ENCODE measurements at regions not wholly inside any gene's neighbourhood (a gene's known extent, or its start where the extent isn't known, plus 50 kb on each side); places are given as distances from the start of the nearest gene placed in this dataset.
A peak's percentile ranks its signal among the peaks of the same experiment; 100 is the strongest.

- DNase-seq, result no peak
- H3K27me3 Mint-ChIP-seq (ENCODE audit: insufficient read depth), result peaks cover 3% of the 10 kb centered on the region
- 88 to 100% methylated on average over 2 to 3 of the region's 3 CpGs for WGBS, 2 experiments (ENCODE audit: insufficient coverage in 1 of 2, insufficient read length in 1 of 2)
- no peaks in the 10 kb centered on the region for H3K9me3 ChIP-seq (ENCODE audit: control insufficient read depth, low read length)
- no peaks in the 10 kb centered on the region for H3K36me3 Mint-ChIP-seq (ENCODE audit: low read depth)
- H3K4me1 Mint-ChIP-seq, result no peaks in the 10 kb centered on the region
- H3K4me3 ChIP-seq (ENCODE audit: low read length), result no peak overlapping the region
- TF ChIP-seq, protein P1, sequence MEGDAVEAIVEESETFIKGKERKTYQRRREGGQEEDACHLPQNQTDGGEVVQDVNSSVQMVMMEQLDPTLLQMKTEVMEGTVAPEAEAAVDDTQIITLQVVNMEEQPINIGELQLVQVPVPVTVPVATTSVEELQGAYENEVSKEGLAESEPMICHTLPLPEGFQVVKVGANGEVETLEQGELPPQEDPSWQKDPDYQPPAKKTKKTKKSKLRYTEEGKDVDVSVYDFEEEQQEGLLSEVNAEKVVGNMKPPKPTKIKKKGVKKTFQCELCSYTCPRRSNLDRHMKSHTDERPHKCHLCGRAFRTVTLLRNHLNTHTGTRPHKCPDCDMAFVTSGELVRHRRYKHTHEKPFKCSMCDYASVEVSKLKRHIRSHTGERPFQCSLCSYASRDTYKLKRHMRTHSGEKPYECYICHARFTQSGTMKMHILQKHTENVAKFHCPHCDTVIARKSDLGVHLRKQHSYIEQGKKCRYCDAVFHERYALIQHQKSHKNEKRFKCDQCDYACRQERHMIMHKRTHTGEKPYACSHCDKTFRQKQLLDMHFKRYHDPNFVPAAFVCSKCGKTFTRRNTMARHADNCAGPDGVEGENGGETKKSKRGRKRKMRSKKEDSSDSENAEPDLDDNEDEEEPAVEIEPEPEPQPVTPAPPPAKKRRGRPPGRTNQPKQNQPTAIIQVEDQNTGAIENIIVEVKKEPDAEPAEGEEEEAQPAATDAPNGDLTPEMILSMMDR (conservative IDR thresholded peaks at IDR 0.05), result no peak
- no peak overlapping the region for H3K9ac ChIP-seq (ENCODE audit: extremely low read depth, low read length, poor library complexity, severe bottlenecking)
- H3K4me1 ChIP-seq (ENCODE audit: control insufficient read depth, insufficient read depth, low read length), result no peaks in the 10 kb centered on the region
- no peaks in the 10 kb centered on the region for H3K9me3 Mint-ChIP-seq
- no peak overlapping the region for H3K4me3 Mint-ChIP-seq
- H3K27me3 ChIP-seq (ENCODE audit: control insufficient read depth, insufficient read depth, low read length, poor library complexity, severe bottlenecking), result no peaks in the 10 kb centered on the region
- no peak overlapping the region for H3K27ac ChIP-seq (ENCODE audit: low read depth, low read length)
- H3K27ac Mint-ChIP-seq, result no peak overlapping the region
- no peaks in the 10 kb centered on the region for H3K36me3 ChIP-seq (ENCODE audit: control insufficient read depth, insufficient read depth, low read length)
Observed at GRCh38 chr10:25694971-25695370, 239.1 kb upstream of the MYO3A start.

DNA sequence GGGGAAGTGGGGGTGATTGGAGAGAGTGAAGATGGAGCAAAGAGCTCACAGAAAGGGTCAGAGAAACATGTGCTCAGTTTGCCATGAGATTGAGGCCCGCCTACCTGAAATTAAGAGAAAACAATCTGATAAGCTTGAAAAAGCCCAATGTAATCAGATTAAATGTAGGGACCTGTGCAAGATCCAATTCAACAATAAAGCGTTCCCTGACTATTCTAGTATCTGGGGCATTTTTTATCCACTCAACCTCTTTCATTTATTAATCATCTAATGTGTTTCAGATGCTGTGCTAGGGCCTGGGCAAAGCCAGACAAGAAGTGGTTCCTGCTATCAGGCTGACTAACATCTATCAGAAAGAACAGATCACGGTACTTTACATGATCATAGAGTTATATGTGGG, 238.4 kb upstream of the MYO3A start:
- H3K27me3 ChIP-seq (ENCODE audit: control insufficient read depth, insufficient read depth, low read length, poor library complexity, severe bottlenecking), result no peaks in the 10 kb centered on the region
- TF ChIP-seq, protein P1 (conservative IDR thresholded peaks at IDR 0.05), result no peak
- no peaks in the 10 kb centered on the region for H3K36me3 Mint-ChIP-seq (ENCODE audit: low read depth)
- DNase-seq, result no peak
- no peaks in the 10 kb centered on the region for H3K9me3 Mint-ChIP-seq
- WGBS, 2 experiments (ENCODE audit: insufficient coverage in 1 of 2, insufficient read length in 1 of 2), result 91 to 96% methylated on average over 3 of the region's 3 CpGs
- peaks cover 3% of the 10 kb centered on the region for H3K27me3 Mint-ChIP-seq (ENCODE audit: insufficient read depth)
- no peak overlapping the region for H3K4me3 ChIP-seq (ENCODE audit: low read length)
- H3K27ac Mint-ChIP-seq, result no peak overlapping the region
- no peak overlapping the region for H3K4me3 Mint-ChIP-seq
- H3K27ac ChIP-seq (ENCODE audit: low read depth, low read length), result no peak overlapping the region
- no peaks in the 10 kb centered on the region for H3K4me1 Mint-ChIP-seq
- no peak overlapping the region for H3K9ac ChIP-seq (ENCODE audit: extremely low read depth, low read length, poor library complexity, severe bottlenecking)
- no peaks in the 10 kb centered on the region for H3K36me3 ChIP-seq (ENCODE audit: control insufficient read depth, insufficient read depth, low read length)
- no peaks in the 10 kb centered on the region for H3K9me3 ChIP-seq (ENCODE audit: control insufficient read depth, low read length)
- H3K4me1 ChIP-seq (ENCODE audit: control insufficient read depth, insufficient read depth, low read length), result no peaks in the 10 kb centered on the region

DNA sequence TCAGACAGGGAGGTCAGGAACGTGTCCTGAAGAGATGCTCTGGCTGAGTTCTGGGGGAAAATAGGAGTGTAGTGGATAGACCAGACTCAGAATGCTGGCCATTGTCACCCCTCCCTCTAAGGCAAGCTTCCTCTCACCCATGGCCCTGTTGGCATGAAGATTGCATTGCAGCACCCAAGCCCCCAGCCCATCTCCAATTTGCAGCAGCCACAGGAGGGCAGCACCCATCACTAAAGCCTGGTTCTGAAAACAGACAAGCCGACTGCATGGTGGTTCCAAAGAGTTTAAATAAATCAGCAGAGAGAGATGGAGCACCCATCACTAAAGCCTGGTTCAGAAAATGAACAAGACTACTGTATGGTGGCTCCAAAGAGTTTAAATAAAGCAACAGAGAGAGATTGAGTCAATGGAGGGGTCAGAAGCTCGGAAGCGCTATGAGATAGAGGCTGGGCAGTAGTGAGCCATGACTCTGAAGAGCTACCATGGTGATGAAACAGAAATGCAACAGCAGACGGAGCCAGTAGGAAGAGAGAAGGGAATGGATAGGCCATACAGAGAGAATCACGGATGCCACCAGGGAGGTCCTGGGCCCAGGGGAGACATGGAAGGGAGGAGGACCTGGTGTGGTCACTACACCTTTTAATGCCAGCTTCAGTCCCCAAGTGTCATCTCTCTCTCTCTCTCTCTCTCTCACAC, 237.9 kb upstream of the MYO3A start:
- H3K4me1 Mint-ChIP-seq, result no peaks in the 10 kb centered on the region
- H3K9me3 ChIP-seq (ENCODE audit: control insufficient read depth, low read length), result no peaks in the 10 kb centered on the region
- H3K27me3 ChIP-seq (ENCODE audit: control insufficient read depth, insufficient read depth, low read length, poor library complexity, severe bottlenecking), result no peaks in the 10 kb centered on the region
- no peak overlapping the region for H3K27ac Mint-ChIP-seq
- no peaks in the 10 kb centered on the region for H3K36me3 Mint-ChIP-seq (ENCODE audit: low read depth)
- H3K4me3 Mint-ChIP-seq, result no peak overlapping the region
- 94 to 98% methylated on average over 4 to 6 of the region's 6 CpGs for WGBS, 2 experiments (ENCODE audit: insufficient coverage in 1 of 2, insufficient read length in 1 of 2)
- no peak overlapping the region for H3K9ac ChIP-seq (ENCODE audit: extremely low read depth, low read length, poor library complexity, severe bottlenecking)
- no peaks in the 10 kb centered on the region for H3K4me1 ChIP-seq (ENCODE audit: control insufficient read depth, insufficient read depth, low read length)
- TF ChIP-seq, protein P1 (conservative IDR thresholded peaks at IDR 0.05), result peak; percentile 62
- DNase-seq, result peak; percentile 71
- H3K4me3 ChIP-seq (ENCODE audit: low read length), result no peak overlapping the region
- no peaks in the 10 kb centered on the region for H3K36me3 ChIP-seq (ENCODE audit: control insufficient read depth, insufficient read depth, low read length)
- H3K27me3 Mint-ChIP-seq (ENCODE audit: insufficient read depth), result peaks cover 3% of the 10 kb centered on the region
- H3K27ac ChIP-seq (ENCODE audit: low read depth, low read length), result no peak overlapping the region
- no peaks in the 10 kb centered on the region for H3K9me3 Mint-ChIP-seq

Measured in endodermal cell (in vitro differentiated cells).